ENCODE measurements at regions not wholly inside any gene's neighbourhood (a gene's known extent, or its start where the extent isn't known, plus 50 kb on each side); places are given as distances from the start of the nearest gene placed in this dataset.
A peak's percentile ranks its signal among the peaks of the same experiment; 100 is the strongest.

- DNase-seq = no peak
Measured at GRCh38 chr14:71658261-71658860, 273.9 kb upstream of the RGS6 start.

- no peak for DNase-seq
Measured at GRCh38 chr14:71659159-71659558, 273.1 kb upstream of the RGS6 start.

GRCh38 chr14:71661441-71661840 lies 270.8 kb upstream of the RGS6 start:
- DNase-seq = no peak

DNA sequence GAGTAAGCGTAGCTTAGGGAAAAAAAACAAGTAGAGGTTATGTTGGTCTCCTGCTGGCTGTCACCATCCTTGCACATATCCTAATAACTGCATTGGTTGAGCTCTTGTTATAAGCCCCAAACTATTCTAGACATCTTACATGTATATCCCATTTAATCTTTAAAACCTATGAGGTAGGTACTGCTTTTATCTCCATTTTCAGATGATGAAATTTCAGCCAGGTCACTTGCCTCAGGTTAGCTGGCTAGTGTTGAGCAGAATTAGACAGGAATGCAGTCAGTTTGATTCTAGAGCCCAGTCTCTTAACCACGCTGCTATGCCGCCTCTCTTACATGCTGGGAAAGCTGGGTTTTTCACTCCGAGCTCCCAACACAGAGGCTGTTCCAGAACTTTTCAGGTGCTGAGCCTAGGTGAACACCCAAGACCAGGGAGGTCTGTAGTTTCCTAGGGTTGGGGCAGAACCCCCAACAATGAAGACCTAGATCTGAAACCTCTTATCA lies 269.9 kb upstream of the RGS6 start:
- DNase-seq = no peak

- peak; percentile 3 for DNase-seq
Measured at GRCh38 chr14:71665157-71665556, 267.1 kb upstream of the RGS6 start.

- DNase-seq = peak; percentile 21
Measured at GRCh38 chr14:71665781-71666180, 266.4 kb upstream of the RGS6 start.

DNA sequence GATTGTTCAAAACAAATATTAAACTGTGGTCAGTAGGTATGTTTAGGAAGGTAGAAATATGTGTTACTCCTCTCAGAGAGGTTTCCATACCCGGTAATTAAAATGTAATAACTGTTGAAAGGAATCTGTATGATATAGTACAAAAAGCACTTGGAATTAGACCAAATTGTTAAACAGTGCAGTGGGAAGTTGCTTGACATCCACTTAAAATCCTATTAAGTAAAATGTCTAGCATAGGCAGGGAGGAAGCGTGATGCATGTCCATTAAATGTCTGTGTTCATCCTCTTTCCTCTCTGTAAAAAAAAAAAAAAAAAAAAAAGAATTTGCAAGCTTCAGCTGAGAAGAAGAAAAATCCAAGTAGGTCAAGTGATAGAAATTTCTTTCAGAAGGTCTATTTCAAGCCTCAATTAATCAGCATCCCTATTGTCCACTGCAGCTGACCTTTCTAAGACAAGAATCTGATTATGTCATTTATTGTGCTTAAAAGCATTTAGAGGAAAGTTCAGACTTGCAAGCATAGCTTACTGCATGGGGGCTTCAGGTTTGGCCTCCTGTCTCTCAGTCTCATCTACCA lies 265.6 kb upstream of the RGS6 start:
- DNase-seq = no peak

DNA sequence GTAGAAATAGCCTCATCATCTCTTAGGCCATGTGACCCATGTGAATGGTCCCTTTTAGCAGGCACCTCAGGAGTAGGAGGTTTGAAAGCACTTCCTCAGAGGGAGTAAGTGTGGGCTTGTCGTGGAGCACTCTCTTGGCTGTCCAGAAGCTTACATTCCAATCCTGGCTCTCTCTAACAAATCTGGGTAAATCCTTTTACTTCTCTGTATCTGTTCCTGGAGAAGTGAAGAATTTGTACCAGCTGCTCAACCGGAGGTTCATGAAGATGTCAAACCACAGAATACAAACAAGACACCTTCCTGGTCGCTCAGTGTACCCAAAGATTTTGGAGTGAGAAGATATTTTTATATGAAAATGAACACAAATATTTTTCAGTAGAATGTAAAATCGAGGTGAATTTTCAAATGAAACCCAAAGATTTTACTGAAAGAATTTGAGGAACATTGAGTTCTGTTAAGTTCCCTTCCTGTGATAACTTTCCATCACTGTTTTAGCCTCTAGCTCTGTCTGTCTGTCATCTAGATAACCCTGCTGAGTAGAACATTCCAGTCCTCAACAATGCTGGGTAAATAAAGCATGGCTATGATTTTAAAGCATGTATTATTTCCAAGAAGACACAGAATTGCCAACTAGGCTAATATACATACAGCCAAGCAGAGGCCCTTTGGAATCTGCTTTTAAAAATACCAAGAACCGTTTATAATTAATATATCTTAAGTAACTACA lies 263.9 kb upstream of the RGS6 start:
- no peak for DNase-seq

DNA sequence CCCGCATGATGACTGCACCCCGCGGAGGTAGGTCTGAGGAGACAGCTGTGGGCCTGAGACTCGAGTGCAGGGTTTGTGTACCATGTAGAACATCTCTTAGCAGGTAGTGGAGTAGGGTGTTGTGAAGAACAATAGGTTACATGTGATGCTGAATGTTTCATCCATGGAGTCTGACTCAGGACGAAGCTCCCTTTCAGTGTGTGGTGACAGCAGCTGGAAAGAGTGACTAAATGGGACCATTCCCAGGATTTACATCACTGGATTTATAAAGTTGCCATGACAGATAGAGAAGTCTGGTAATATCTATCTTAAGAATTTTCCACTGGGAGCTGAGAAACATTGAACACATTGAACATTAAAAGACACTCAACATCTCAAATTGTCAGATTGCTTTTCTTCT lies 259.6 kb upstream of the RGS6 start:
- DNase-seq = no peak

GRCh38 chr14:71675126-71675899 lies 256.9 kb upstream of the RGS6 start:
- DNase-seq = no peak

DNA sequence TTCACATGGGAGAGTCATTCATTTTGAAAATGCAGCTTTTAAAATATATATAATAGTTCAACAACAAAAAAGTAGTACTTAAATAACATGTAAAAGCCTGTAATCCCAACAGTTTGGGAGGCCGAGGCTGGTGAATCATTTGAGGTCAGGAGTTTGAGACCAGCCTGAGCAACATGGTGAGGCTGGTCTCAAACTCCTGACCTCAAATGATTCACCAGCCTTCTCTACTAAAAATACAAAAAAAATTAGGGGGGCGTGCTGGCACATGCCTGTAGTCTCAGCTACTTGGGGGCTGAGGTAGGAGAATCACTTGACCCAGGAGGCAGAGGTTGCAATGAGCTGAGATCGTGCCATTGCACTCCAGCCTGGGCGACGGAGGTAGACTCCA lies 256.3 kb upstream of the RGS6 start:
- DNase-seq = no peak

DNA sequence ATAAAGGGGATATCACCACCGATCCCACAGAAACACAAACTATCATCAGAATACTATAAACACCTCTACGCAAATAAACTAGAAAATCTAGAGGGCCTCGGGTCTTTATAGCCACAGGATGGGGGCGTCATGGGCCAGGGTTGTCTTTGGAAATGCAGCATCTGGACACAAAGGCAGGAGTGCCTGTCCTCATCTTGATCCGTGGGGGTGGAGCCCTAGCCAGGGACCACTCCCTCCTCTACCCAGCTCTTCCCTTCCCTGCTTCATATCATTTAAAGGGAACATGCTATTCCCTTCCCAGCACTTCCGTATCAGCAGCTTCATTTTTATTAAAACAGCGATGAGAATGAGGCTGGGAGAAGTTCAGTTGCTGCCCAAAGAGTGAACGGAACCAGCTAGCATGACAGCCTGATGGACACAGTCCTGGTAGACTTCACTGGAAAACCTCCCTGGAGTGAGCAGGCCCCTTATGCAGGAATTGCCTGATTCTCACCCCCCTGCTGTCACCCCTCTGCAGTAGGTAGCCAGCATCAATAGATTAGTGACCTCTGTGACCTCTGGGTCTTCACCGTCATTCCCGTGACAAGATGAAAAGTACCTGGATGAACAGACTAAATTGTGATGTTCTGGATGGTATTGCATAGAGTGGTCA lies 251.4 kb upstream of the RGS6 start:
- no peak for DNase-seq

DNA sequence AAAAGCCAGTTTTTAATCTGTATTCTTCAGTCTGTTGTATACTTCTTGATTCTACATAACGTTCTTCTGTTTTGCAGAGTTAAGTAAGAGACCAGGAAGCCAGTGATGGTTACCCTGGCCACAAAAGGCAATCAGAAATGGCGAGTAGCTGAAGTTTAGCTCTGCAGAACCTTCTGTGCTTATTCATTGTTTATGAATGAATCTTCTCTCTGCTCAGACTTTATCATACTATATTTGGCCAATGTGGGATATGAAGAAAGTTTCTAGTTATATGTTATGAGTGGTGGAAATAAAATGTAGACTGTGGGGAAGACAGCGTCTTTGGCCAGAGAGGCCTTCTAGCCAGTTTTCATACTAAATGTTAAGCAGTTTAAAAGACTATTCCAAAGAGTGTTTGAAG lies 249.9 kb upstream of the RGS6 start:
- DNase-seq = no peak

GRCh38 chr14:71684323-71684722 lies 247.9 kb upstream of the RGS6 start:
- DNase-seq = no peak

DNA sequence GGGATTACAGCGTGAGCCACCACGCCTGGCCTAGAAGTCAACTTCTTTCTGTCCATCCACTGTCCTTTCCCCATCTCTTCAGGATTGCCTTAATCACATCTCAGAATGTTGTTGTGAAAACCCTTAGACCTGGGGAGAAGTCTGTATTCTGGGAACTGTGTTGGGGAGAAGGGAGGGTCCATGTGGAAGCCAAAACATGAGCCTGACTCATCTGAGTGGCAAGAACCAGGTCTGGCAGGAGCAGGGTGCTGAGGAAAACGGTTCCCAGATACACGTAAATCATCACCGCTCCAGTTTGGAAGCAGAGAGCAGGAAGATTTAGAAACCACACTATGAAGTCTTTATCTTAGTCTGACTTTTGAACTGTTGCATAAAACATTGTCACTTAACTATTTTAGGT lies 245.6 kb upstream of the RGS6 start:
- DNase-seq = no peak

- DNase-seq = no peak
Measured at GRCh38 chr14:71687166-71687831, 244.9 kb upstream of the RGS6 start.

- DNase-seq = no peak
Measured at GRCh38 chr14:71688576-71688975, 243.7 kb upstream of the RGS6 start.

- no peak for DNase-seq
Measured at GRCh38 chr14:71690478-71690877, 241.8 kb upstream of the RGS6 start.

DNA sequence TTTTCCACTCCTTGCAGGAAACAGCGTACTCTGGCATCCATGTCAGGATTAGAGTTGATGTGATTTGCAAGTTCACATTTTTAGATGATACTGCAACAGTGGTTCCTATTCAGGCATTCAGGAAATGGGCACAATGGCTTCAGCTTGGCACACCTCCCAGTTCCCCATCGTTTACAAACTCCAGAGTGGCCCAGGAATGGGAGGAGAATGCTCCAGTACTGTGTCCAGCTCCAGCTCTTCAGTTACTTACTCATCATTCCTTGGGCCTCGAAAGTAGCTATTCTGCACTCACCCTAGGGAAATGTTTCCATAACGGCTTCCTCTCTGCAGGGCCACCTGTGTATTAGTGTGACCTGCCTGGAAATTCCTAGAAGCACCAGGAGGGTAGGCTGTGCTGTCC lies 239.7 kb upstream of the RGS6 start:
- DNase-seq = no peak

- DNase-seq = no peak
Measured at GRCh38 chr14:71693381-71693780, 238.8 kb upstream of the RGS6 start.

- DNase-seq = no peak
Measured at GRCh38 chr14:71694591-71695530, 237.4 kb upstream of the RGS6 start.

Data from hematopoietic multipotent progenitor cell treated with erythropoietin and hydrocortisone succinate and interleukin-3 and kit ligand, for 6 days (in vitro differentiated cells).